HL-60 (cell line): ENCODE measurements at regions not wholly inside any gene's neighbourhood (a gene's known extent, or its start where the extent isn't known, plus 50 kb on each side); places are given as distances from the start of the nearest gene placed in this dataset.

Experiments
- DNase-seq, 2 experiments: peaks; one replicate each; pipeline ENCODE4 v3.0.0-alpha.2; 2010 to 2020; ENCODE audit warnings: low read depth in 1 of 2, low spot score in 1 of 2
- H3K27ac ChIP-seq: fragments of 250-450 bp; sonication (Bioruptor Pico); replicated peaks from 2 replicates; pipeline ENCODE4 v1.5.1; 2020; ENCODE audit warnings: mild to moderate bottlenecking, moderate library complexity
- H3K27me3 ChIP-seq: fragments of 250-450 bp; sonication (Bioruptor Pico); 2 replicates; pipeline ENCODE4 v1.5.1; 2021; ENCODE audit warnings: mild to moderate bottlenecking, moderate library complexity; ENCODE audit not compliant: insufficient read depth, poor library complexity, severe bottlenecking
- H3K4me3 ChIP-seq: replicated peaks from 2 replicates; pipeline ENCODE4 v1.5.1; 2011; ENCODE audit warnings: mild to moderate bottlenecking, control low read depth, low read length; ENCODE audit not compliant: insufficient read depth
- CTCF ChIP-seq: IDR thresholded peaks from one replicate; pipeline ENCODE4 v1.5.1; 2011; ENCODE audit warnings: low read length, control low read depth, inconsistent platforms; ENCODE audit not compliant: insufficient read depth
- GABPA ChIP-seq: IDR thresholded peaks from 2 replicates; pipeline ENCODE4 v1.6.1; 2012; ENCODE audit warnings: low read depth
- POLR2AphosphoS5 ChIP-seq: IDR thresholded peaks from 2 replicates; pipeline ENCODE4 v1.6.1; 2012; ENCODE audit warnings: low read depth
- SPI1 ChIP-seq: IDR thresholded peaks from 2 replicates; pipeline ENCODE4 v1.6.1; 2012; ENCODE audit warnings: low read depth, mild to moderate bottlenecking, borderline replicate concordance
- TF ChIP-seq, protein P1 (sequence below): IDR thresholded peaks from 2 replicates; pipeline ENCODE4 v1.6.1; 2012; ENCODE audit warnings: low read depth; ENCODE audit not compliant: insufficient replicate concordance

GRCh38 chr7:15920953-15921352 is 234.5 kb upstream of the MEOX2 start:
- H3K27ac ChIP-seq = no peak overlapping the region
- no peaks in the 10 kb centered on the region for H3K27me3 ChIP-seq
- DNase-seq = no peak
- TF ChIP-seq, protein P1, sequence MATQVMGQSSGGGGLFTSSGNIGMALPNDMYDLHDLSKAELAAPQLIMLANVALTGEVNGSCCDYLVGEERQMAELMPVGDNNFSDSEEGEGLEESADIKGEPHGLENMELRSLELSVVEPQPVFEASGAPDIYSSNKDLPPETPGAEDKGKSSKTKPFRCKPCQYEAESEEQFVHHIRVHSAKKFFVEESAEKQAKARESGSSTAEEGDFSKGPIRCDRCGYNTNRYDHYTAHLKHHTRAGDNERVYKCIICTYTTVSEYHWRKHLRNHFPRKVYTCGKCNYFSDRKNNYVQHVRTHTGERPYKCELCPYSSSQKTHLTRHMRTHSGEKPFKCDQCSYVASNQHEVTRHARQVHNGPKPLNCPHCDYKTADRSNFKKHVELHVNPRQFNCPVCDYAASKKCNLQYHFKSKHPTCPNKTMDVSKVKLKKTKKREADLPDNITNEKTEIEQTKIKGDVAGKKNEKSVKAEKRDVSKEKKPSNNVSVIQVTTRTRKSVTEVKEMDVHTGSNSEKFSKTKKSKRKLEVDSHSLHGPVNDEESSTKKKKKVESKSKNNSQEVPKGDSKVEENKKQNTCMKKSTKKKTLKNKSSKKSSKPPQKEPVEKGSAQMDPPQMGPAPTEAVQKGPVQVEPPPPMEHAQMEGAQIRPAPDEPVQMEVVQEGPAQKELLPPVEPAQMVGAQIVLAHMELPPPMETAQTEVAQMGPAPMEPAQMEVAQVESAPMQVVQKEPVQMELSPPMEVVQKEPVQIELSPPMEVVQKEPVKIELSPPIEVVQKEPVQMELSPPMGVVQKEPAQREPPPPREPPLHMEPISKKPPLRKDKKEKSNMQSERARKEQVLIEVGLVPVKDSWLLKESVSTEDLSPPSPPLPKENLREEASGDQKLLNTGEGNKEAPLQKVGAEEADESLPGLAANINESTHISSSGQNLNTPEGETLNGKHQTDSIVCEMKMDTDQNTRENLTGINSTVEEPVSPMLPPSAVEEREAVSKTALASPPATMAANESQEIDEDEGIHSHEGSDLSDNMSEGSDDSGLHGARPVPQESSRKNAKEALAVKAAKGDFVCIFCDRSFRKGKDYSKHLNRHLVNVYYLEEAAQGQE = no peak
- no peak for TF ChIP-seq CTCF
- no peak for TF ChIP-seq POLR2AphosphoS5
- H3K4me3 ChIP-seq = no peak overlapping the region

GRCh38 chr7:15916681-15917380 is 230.3 kb upstream of the MEOX2 start:
- no peak for TF ChIP-seq POLR2AphosphoS5
- TF ChIP-seq CTCF = no peak
- TF ChIP-seq GABPA = no peak
- no peak for TF ChIP-seq SPI1
- TF ChIP-seq, protein P1 = no peak
- H3K4me3 ChIP-seq = no peak overlapping the region
- DNase-seq = no peak
- no peak overlapping the region for H3K27ac ChIP-seq
- no peaks in the 10 kb centered on the region for H3K27me3 ChIP-seq

- DNase-seq = no peak
Measured at GRCh38 chr7:15915686-15916293, 229.3 kb upstream of the MEOX2 start.

More at GRCh38 chr7:15915686-15916293, 229.3 kb upstream of the MEOX2 start:
- no peaks in the 10 kb centered on the region for H3K27me3 ChIP-seq
- TF ChIP-seq CTCF (no peak), POLR2AphosphoS5 (no peak), GABPA (no peak), SPI1 (no peak)
- TF ChIP-seq, protein P1 = no peak
- no peak overlapping the region for H3K4me3 ChIP-seq
- no peak overlapping the region for H3K27ac ChIP-seq
